HG02623 (cell line): ENCODE measurements at regions not wholly inside any gene's neighbourhood (a gene's known extent, or its start where the extent isn't known, plus 50 kb on each side); places are given as distances from the start of the nearest gene placed in this dataset.

Experiments
- ATAC-seq: cut with Tn5 transposase; IDR thresholded peaks from one replicate; pipeline ENCODE4 v1.9.1; 2021; ENCODE audit warnings: moderate library complexity; ENCODE audit not compliant: unreplicated experiment

DNA sequence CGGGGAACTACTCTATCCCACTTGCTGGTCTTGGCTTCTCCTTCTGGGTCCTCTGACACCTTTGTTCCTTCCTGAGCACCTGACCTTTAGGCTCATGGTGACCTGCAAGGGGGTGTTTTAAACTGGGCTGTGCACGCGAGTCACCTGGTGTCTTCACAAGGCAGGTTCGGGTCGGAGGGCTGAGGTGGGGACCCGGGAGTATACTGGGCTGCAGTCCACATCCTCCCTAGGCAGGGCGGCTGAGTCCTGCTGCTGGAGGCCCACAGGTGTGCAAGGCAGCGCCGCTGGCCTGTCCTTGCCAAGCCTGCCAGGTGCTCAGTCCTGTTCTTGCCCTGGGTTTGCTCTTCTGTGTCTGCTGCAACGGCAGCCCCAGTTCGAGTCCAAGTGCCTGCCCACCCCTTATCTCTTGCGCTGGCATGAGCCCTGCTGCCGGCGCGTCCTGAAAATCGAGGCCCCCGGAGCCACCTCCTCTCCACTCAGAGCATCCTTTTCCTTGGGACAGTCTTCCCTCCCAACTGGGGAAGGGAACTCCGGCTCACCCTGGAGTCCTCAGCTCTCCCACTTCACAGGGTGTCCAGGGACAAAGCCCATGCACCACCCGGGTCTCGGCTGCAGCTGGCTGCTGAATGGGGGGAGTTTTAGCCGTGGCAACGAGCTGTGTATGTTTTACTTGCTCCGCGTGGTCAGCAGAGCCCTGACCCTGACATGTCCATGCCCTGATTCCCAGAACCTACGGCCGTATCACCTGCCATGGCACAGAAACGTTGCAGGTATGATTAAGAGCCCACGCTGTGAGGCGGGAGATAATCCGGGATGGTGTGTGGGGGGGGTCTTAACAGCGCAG is 193.5 kb downstream of the TEX29 start:
- ATAC-seq: no peak

DNA sequence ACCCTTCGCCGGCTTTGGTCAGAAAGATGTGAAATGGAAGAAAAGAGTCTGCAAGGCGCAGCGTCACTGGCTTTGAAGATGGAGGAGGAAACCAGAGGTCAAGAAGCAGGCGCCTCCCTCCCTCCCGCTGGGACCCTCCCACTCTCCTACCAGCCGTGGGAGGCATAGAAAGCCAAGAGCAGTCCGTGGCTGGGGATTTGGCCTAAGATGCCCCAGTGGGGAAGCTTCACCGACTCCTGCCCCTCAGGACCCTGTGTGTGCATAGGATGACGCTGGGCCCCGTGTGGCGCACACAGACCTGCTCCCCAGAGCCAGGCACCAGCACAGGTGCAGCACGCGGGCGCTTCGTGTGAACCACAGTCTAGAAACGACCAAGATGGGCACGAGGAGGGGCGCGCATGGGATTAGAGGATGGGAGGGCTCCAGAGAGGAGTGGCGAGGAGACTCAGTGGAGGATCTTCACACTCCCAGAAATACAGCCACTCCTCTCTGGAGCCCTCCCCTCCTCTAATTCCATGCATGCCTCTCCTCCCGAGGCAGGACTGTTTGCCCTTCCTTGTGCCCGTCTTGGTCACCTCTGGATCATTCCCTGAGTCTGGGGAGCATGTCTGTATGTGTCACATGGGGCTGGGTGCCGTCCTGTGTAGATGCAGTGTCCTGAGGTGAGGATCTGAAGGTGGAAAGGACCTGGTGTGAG is 194.3 kb downstream of the TEX29 start:
- ATAC-seq: no peak

DNA sequence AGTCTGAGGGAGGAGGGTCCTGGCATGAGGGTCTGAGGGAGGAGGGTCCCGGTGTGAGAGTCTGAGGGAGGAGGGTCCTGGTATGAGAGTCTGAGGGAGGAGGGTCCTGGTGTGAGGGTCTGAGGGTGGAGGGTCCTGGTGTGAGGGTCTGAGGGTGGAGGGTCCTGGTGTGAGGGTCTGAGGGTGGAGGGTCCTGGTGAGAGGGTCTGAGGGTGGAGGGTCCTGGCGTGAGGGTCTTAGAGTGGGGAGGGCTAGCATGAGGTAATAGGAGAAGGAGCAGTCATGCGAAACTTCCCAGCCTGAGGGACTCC is 194.8 kb downstream of the TEX29 start:
- no peak for ATAC-seq

DNA sequence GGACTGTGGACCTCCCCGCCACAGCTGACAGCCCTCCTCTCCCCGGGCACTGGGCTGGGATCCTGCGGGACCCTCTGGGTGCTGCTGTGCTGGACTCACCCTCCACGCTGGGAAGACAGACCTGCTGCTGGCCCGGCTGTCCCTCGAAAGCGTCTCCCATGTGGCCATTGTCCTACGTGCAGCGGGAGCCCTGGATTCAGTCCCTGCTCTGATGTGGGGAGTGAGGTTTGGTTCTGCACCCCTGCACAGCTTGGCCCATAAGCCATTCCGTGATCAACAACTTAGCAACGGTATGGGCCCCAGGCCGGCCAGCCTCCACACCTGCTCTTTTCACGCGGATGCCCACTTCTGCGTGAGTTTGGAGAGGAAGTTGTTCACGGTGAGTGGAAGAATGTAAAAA is 195.2 kb downstream of the TEX29 start:
- ATAC-seq: no peak

DNA sequence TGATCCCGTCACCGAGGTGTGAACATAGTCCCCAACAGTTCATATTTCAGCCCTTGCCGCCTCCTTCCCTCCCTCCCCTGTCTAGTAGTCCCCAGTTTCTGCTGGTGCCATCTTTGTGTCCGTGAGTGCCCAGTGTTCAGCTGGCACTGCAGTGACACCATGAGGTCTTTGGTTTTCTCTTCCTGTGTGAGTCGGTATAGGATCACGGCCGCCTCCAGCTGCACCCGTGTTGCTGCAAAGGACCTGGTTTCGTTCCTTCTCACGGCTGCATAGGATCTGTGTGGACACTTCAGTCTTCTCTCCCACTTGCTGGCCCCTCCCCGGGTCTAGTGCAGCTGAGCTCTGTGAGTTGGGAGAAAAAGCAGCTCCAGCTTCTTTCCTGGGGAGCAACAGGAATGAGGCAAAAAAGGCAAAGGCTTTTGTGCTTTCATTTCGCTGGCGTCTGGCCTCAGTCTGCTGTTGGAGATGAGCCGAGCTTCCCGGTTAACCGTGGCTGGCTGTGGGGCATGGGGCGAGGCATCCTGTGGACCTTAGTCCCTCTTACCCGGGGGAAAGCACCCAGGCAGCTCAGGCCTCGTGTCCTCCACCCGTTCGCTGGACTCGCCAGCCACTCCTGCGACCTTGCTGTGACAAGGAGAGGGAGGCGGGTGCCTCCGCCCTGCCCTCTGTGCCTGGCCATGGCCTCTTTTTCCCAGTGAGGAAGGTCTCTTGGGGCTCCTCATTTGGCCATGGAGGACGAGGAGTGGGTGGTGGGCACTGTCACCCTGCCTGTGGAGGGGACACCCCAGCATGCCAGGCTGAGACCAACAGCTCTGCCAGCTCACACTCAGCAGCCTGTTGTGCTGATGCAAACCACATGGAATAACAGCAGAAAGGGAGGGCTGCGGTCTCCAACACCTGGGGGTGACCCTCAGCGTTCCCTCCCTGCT is 196.5 kb downstream of the TEX29 start:
- no peak for ATAC-seq

DNA sequence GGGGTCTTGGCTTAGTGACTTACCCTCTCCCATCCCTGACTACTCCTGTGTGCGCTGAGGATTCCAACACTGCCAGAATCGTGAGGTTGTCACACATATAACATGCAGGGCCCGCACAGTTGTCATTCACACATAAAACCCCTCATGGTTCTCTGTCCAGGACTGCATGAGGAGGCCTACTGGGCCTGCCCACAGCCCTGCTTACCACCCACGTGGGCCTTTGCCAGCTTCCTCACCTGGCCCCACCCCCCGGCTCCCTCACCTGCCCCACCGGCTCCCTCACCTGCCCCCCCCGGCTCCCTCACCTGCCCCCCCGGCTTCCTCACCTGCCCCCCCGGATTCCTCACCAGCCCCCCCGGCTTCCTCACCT is 197.2 kb downstream of the TEX29 start:
- ATAC-seq: no peak

DNA sequence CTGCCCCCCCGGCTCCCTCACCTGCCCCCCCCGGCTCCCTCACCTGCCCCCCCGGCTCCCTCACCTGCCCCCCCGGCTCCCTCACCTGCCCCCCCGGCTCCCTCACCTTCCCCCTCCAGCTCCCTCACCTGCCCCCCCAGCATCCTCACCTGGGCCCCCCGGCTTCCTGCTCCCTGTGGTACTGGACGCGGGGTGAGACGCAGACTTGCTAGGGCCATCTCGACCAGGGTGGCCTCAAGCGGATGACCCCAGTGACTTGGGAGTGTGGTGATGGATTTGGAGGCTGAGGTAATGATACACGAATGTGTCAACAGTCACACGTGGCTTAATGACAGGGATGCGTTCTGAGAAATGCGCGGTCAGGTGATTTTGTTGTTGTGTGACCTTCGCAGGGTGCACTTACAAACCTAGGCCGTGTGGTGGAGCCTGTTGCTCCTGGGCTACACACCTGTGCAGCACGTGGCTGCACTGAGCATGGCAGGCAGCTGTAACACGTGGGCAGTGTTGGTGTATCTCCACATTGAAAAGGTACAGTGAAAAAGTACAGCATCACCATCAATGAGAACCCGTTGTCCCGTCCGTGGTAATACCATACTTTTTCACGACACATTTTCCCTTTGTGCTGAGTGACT is 197.8 kb downstream of the TEX29 start:
- ATAC-seq: no peak

DNA sequence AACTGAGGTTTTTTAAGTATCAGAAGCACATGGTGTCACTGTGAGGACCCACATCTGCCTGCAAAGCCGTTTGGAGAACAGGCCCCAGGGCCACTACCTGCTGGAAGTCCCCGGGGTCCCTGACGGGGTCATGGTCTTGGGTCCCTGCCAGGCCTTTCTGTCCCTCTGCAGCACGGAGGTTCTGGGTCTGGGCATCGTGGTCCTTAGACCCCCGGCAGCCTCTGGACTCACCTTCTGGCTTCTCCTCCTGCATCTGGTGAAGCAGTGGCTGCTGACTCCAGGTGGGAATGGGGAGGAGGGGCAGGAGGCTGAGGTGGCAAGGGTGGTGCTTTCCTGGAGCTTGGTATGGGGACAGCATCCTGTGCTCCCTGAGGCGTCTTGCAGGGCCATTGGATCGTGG is 198.6 kb downstream of the TEX29 start:
- no peak for ATAC-seq

DNA sequence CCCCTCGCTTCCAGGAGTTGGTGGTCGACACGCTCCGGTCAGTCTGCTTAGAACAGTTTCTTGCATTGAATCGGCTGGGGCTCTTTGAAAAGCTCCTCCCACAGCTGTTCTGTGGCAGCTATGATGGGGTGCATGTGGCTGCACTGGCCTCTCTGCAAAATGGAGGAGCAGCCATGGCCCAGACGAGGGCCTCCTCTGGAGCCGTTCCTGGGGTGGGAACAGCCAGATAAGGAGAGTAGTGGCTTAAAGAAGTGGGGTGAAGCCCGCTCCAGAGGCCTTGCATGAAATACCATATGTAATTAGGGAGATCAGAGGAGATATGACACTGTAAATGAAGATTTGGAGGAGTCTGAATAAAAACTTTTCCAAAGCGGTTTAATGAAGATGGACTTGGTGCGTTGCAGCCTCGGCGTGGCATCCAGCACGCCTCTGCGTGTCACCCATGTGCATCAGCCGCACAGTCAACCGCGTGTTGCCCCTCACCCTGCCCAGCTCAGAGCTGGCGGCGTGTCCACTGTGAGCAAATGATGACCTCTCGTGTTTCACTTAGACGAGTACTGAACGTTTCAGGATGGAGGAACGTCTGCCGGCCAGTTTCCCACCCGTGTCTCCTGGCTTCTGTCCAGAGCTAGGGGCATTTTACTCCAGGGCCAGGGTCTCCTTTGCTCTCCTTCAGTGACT is 199.2 kb downstream of the TEX29 start:
- no peak for ATAC-seq

DNA sequence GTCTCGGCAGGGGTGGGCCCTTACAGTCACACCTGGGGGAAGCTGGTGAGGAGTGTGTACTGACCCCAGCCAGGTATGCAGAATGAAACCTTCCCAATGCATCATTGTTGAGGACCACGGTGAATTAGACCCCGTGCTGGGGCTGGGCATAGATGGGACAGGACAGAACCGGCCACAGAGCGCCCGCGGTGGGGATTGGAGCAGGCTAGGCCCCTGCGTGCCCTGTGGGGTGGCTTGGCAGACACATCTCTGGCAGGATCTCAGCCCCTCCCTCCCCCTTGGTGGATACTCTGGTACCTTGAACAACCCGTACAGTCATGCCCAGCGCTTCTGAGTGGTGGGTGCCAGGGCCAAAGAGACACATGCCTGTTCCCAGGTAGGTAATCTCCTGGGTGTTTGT is 200.6 kb downstream of the TEX29 start:
- no peak for ATAC-seq

DNA sequence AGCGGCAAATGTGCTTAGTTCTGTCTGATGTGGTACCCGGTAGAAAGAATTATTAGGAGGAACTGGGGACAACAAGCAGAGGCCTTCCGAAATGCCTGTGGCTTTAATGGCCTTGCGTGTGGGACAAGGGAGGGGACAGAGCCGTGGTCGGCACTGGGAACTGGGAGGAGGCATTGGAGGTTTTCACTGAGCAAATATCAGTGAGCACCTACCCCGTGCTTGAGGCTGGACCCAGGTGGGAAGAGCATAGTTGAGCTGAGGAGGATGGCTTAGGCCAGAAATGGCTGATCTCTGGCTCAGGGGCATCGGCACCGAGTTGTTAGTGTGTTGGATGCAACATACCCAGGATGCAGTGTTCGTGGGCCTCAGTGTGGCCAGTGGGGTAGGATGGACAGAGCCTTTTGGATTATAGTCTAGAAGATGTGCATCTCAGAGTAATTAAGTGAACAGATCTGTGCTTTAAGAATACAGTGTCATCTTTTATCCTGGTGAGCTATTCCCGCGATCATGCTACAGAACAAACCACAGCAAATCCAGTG is 201.3 kb downstream of the TEX29 start:
- no peak for ATAC-seq

DNA sequence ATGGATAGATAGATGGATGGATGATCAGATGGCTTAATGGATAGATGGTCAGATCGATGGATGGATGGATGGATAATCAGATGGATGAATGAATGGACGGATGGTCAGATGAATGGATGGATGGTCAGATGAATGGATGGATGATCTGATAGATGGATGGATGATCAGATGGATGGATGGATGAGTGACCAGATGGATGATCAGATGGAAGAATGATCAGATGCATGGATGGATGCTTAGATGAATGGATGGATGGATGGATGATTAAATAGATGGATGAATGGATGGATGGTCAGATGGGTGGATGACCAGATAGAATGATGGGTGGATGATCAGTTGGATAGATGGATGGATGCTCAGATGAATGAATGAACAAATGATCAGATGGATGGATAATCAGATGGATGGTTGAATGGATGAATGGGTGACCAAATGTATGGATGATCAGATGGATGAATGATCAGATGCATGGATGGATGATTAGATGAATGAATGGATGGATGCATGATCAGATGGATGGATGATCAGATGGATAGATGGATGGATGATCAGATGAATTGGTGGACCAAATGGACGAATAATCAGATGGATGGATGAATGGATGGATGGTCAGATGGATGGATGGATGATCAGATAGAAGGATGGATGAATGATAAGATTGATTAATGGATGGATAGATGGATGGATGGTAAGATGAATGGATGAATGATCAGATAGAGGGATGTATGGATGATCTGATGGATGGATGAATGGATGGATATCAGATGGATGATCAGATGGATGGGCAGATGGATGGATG is 205.1 kb downstream of the TEX29 start:
- no peak for ATAC-seq

DNA sequence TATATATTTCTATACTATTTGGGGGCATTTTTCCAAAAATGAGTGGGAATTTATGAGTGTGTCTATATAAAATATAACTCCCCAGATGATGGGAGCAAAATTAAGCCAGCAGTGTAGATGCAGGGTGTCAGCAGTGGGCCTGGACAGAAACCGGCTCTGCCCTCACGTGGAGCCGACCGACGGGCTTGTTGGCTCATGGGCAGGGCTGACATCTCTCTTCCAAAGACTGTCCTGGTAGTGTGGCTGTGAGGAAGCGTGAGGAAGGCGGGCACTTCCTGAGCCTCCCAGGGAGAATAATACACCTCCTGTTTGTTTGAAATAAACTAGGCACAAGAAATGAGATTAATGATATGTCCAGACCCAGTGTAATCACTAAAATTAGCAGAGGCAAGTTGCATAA is 206.5 kb downstream of the TEX29 start:
- no peak for ATAC-seq

DNA sequence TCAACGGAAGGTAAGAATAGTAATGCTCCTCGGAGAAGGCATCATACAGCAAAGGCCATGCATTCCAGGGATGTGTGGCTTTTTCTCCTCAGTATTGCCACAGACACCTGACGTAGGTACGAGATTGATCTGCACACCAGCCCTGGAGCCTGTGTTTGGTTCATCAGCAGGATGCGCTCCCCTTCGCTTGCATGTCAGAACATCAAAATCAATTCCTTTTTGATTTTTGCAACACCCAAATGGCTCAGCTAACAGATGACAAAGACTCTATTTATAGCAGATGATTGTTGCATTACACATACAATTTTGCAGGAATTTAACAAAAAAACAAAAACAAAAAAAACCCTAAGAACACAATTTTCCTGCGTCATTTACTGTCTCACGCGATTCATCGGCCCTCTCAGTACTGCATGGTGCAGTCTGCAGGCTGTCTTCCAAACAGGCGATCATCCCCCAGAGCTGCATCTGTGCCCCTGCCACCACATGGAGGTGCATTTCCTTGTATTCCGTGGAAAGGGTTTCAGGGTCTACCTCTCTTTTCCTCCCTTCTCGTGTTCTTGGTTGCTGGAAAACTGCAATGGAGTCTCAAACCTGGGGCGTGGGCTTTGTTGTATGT is 207.3 kb downstream of the TEX29 start:
- ATAC-seq: no peak

DNA sequence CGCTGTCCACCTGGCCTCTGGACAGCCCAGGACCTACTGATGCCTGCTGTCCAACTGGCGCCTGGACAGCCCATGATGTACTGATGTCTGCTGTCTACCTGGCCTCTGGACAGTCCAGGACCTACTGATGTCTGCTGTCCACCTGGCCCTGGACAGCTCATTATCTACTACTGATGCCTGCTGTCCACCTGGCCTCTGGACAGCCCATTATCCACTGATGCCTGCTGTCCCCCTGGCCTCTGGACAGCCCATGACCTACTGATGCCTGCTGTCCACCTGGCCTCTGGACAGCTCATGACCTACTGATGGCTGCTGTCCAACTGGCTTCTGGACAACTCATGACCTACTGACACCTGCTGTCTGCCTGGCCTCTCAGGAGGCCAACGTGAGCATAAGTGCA is 208.1 kb downstream of the TEX29 start:
- ATAC-seq: no peak

DNA sequence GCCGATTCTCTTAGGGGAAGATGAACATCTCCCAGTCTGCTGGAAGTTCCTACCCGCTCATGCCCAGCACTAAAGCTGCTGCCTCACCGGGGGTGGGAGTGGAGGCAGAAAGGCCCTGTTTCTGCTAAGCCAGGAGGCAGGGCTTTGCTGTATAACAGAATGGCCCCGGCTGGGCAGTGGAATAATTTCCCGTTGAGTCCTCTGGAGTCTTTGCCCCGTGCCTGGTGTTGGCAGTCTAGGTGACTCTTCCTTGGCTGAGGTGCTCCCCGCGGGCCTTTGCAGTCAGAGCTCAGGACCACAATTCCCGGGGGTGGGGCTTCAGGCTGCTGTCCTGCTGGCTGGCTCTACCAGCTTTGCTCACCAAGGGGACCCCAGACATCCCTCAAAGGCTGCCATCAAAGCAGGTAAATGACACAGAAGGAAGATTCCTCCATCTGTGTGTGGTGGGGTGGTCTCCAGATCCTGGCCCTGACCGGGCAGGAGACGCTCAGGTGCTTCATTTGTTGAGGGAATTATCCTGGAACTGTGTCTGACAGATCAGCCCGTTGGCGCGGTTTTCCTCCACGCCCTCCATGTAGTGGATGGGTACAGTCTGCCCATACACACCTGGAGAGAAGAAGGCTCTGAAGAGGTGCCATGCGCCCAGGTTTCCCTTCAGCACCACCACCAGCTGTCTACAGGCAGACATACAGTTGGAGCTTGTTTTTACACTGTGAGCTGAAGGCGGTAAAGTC is 209.9 kb downstream of the TEX29 start:
- no peak for ATAC-seq

DNA sequence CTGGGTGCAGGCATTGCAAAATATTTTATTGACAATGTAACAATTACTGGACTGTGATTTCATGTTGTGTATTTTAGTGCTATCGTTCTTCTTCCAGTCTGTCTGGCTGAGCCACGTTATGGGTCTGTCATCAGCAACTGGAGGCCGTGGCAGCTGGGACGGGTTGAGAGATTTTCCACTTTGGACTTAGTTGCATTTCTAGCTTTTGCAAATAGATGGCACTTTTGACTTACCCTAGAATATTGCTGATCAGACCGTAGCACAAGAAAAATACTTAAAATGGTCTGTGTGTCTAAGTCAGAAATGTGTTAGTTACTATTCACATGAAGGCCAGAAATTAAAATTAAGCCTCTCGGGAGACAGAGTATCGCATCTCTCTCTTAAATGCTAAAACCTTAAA is 211.1 kb downstream of the TEX29 start:
- no peak for ATAC-seq

DNA sequence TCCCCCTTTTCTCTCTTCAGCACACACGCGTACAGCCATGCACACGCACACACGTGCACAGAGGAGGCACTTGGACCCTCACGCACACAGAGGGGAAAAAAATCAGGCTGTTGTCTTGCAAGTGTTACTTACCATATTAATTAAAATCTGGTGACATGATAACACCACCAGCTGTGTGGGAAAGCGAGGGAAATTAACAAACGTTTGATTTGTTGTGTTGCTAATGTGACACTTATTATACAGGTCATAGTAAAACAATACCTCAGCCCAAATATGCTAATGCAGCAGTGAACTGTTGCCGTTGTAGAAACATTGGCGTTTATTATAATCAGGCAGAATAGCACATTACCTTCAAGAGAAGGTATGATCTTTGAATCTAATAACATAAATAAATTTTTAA is 211.7 kb downstream of the TEX29 start:
- no peak for ATAC-seq
